CD8-positive, alpha-beta memory T cell (primary cell): ENCODE measurements at regions not wholly inside any gene's neighbourhood (a gene's known extent, or its start where the extent isn't known, plus 50 kb on each side); places are given as distances from the start of the nearest gene placed in this dataset.

Experiments used
- CTCF ChIA-PET: fragments of 350-600 bp; sonication (Branson Sonifier 250); formaldehyde crosslinking; loops from one replicate; lab custom pipeline; 2021; ENCODE audit warnings: antibody characterized with exemption; lab: Charles Lee
- POLR2A ChIA-PET: fragments of 350-600 bp; sonication (Branson Sonifier 250); formaldehyde crosslinking; loops from one replicate; lab custom pipeline; 2021; ENCODE audit warnings: antibody characterized with exemption; lab: Charles Lee
- DNase-seq, 5 donors: peaks; one replicate each; pipeline versions ENCODE4 v3.0.0 to v3.0.0-alpha.2; 2020 to 2022; ENCODE audit warnings: mixed read lengths in 1 of 5
- H3K27ac ChIP-seq: one replicate; pipeline ENCODE4 v1.7.0; 2013; ENCODE audit warnings: low read depth, mild to moderate bottlenecking, low read length, moderate library complexity
- H3K27me3 ChIP-seq: 2 replicates; pipeline ENCODE4 v1.7.0; 2013; ENCODE audit warnings: low read length, mild to moderate bottlenecking; ENCODE audit not compliant: insufficient read depth, poor library complexity, severe bottlenecking
- H3K36me3 ChIP-seq: 2 replicates; pipeline ENCODE4 v1.7.0; 2013; ENCODE audit warnings: mild to moderate bottlenecking, low read length, moderate library complexity; ENCODE audit not compliant: insufficient read depth
- H3K4me1 ChIP-seq: 2 replicates; pipeline ENCODE4 v1.7.0; 2013; ENCODE audit warnings: mild to moderate bottlenecking, low read length, moderate library complexity; ENCODE audit not compliant: insufficient read depth
- H3K4me3 ChIP-seq: 2 replicates; pipeline ENCODE4 v1.7.0; 2013; ENCODE audit warnings: mild to moderate bottlenecking, low read length
- H3K9me3 ChIP-seq: 2 replicates; pipeline ENCODE4 v1.7.0; 2013; ENCODE audit warnings: mild to moderate bottlenecking, low read length
- H3K27ac Mint-ChIP-seq, 8 donors: one replicate each; pipeline ENCODE4 v1.8.0; 2020 to 2021; ENCODE audit warnings: mixed read lengths in 8 of 8, mild to moderate bottlenecking in 6 of 8, inconsistent platforms in 3 of 8, moderate library complexity in 3 of 8
- H3K27me3 Mint-ChIP-seq, 2 donors: one replicate each; pipeline ENCODE4 v1.8.0; 2020 to 2021; ENCODE audit warnings: mixed read lengths in 2 of 2, mild to moderate bottlenecking in 1 of 2, moderate library complexity in 1 of 2
- H3K36me3 Mint-ChIP-seq, 3 donors: one replicate each; pipeline ENCODE4 v1.8.0; 2020 to 2021; ENCODE audit warnings: mixed read lengths in 3 of 3, inconsistent platforms in 1 of 3, mild to moderate bottlenecking in 1 of 3
- H3K4me1 Mint-ChIP-seq, 3 donors: one replicate each; pipeline ENCODE4 v1.8.0; 2020 to 2021; ENCODE audit warnings: mixed read lengths in 3 of 3, inconsistent platforms in 1 of 3, mild to moderate bottlenecking in 1 of 3
- H3K4me3 Mint-ChIP-seq, 7 donors: one replicate each; pipeline ENCODE4 v1.8.0; 2020 to 2021; ENCODE audit warnings: mixed read lengths in 7 of 7, mild to moderate bottlenecking in 6 of 7, moderate library complexity in 4 of 7, inconsistent platforms in 2 of 7
- H3K9me3 Mint-ChIP-seq, 5 donors: one replicate each; pipeline ENCODE4 v1.8.0; 2020 to 2022; ENCODE audit warnings: mixed read lengths in 5 of 5, mild to moderate bottlenecking in 3 of 5, moderate library complexity in 2 of 5, inconsistent platforms in 1 of 5

GRCh38 chr12:24143928-24144327 lies 194.5 kb upstream of the SOX5 start:
- no peaks in the 10 kb centered on the region for H3K27me3 ChIP-seq
- DNase-seq, result no peak
- H3K36me3 ChIP-seq, result no peaks in the 10 kb centered on the region
- H3K27ac ChIP-seq, result no peak overlapping the region
- POLR2A ChIA-PET, result no interaction called here
- H3K36me3 Mint-ChIP-seq, result no peaks in the 10 kb centered on the region
- H3K27ac Mint-ChIP-seq, result no peak overlapping the region
- no peaks in the 10 kb centered on the region for H3K4me1 Mint-ChIP-seq
- no peaks in the 10 kb centered on the region for H3K27me3 Mint-ChIP-seq
- no peaks in the 10 kb centered on the region for H3K4me1 ChIP-seq
- peaks cover 0 to 5% (median 0%) of the 10 kb centered on the region in 5 donors for H3K9me3 Mint-ChIP-seq
- H3K4me3 Mint-ChIP-seq, result no peak overlapping the region
- CTCF ChIA-PET, result no interaction called here
- no peaks in the 10 kb centered on the region for H3K9me3 ChIP-seq
- H3K4me3 ChIP-seq, result no peak overlapping the region

- DNase-seq, result no peak
- Histone ChIP-seq H3K9me3 (no peaks in the 10 kb centered on the region), H3K27ac (no peak overlapping the region), H3K4me3 (no peak overlapping the region), H3K36me3 (no peaks in the 10 kb centered on the region), H3K4me1 (no peaks in the 10 kb centered on the region), H3K27me3 (no peaks in the 10 kb centered on the region)
- Mint-ChIP-seq H3K4me3 (no peak overlapping the region), H3K27ac (no peak overlapping the region), H3K36me3 (no peaks in the 10 kb centered on the region), H3K4me1 (no peaks in the 10 kb centered on the region), H3K27me3 (no peaks in the 10 kb centered on the region), H3K9me3 (peaks cover 0 to 3% (median 0%) of the 10 kb centered on the region in 5 donors)
- ChIA-PET CTCF (no interaction called here), POLR2A (no interaction called here)
These were observed 189.6 kb upstream of the SOX5 start for GRCh38 chr12:24139035-24139434.

- Histone ChIP-seq H3K36me3 (no peaks in the 10 kb centered on the region), H3K27me3 (no peaks in the 10 kb centered on the region), H3K9me3 (no peaks in the 10 kb centered on the region), H3K27ac (no peak overlapping the region), H3K4me1 (no peaks in the 10 kb centered on the region), H3K4me3 (no peak overlapping the region)
- H3K27ac Mint-ChIP-seq, result no peak overlapping the region
- ChIA-PET CTCF (no interaction called here), POLR2A (no interaction called here)
- no peak for DNase-seq
- no peaks in the 10 kb centered on the region for H3K27me3 Mint-ChIP-seq
- no peaks in the 10 kb centered on the region for H3K4me1 Mint-ChIP-seq
- H3K9me3 Mint-ChIP-seq, result peaks cover 0 to 3% (median 0%) of the 10 kb centered on the region in 5 donors
- no peak overlapping the region for H3K4me3 Mint-ChIP-seq
- no peaks in the 10 kb centered on the region for H3K36me3 Mint-ChIP-seq
These were observed 188.6 kb upstream of the SOX5 start for GRCh38 chr12:24138041-24138440.

GRCh38 chr12:24135158-24135850 lies 185.8 kb upstream of the SOX5 start:
- DNase-seq, result no peak
- Mint-ChIP-seq H3K27me3 (no peaks in the 10 kb centered on the region), H3K4me1 (no peaks in the 10 kb centered on the region), H3K9me3 (peaks cover 0 to 3% (median 0%) of the 10 kb centered on the region in 5 donors), H3K4me3 (no peak overlapping the region), H3K27ac (no peak overlapping the region), H3K36me3 (no peaks in the 10 kb centered on the region)
- ChIA-PET POLR2A (no interaction called here), CTCF (no interaction called here)
- Histone ChIP-seq H3K36me3 (no peaks in the 10 kb centered on the region), H3K4me1 (no peaks in the 10 kb centered on the region), H3K27me3 (no peaks in the 10 kb centered on the region), H3K4me3 (no peak overlapping the region), H3K9me3 (no peaks in the 10 kb centered on the region), H3K27ac (no peak overlapping the region)

- no peaks in the 10 kb centered on the region for H3K27me3 Mint-ChIP-seq
- no peak overlapping the region for H3K27ac ChIP-seq
- H3K4me1 Mint-ChIP-seq, result no peaks in the 10 kb centered on the region
- no peaks in the 10 kb centered on the region for H3K36me3 Mint-ChIP-seq
- H3K9me3 Mint-ChIP-seq, result peaks cover 0 to 4% (median 0%) of the 10 kb centered on the region in 5 donors
- no peaks in the 10 kb centered on the region for H3K27me3 ChIP-seq
- POLR2A ChIA-PET, result no interaction called here
- CTCF ChIA-PET, result no interaction called here
- no peak overlapping the region for H3K27ac Mint-ChIP-seq
- H3K9me3 ChIP-seq, result no peaks in the 10 kb centered on the region
- H3K36me3 ChIP-seq, result no peaks in the 10 kb centered on the region
- no peaks in the 10 kb centered on the region for H3K4me1 ChIP-seq
- no peak for DNase-seq
- no peak overlapping the region for H3K4me3 ChIP-seq
- no peak overlapping the region for H3K4me3 Mint-ChIP-seq
These were observed 184.6 kb upstream of the SOX5 start for GRCh38 chr12:24134092-24134491.

- DNase-seq, result no peak
- H3K4me3 Mint-ChIP-seq, result no peak overlapping the region
- no peaks in the 10 kb centered on the region for H3K36me3 Mint-ChIP-seq
These were observed 183.9 kb upstream of the SOX5 start for GRCh38 chr12:24133384-24133783.

GRCh38 chr12:24127919-24128721 lies 178.7 kb upstream of the SOX5 start:
- H3K36me3 ChIP-seq, result no peaks in the 10 kb centered on the region
- no peak overlapping the region for H3K4me3 ChIP-seq
- peaks cover 0 to 10% (median 2%) of the 10 kb centered on the region in 5 donors for H3K9me3 Mint-ChIP-seq
- no peaks in the 10 kb centered on the region for H3K27me3 ChIP-seq
- ChIA-PET CTCF (no interaction called here), POLR2A (no interaction called here)
- no peaks in the 10 kb centered on the region for H3K4me1 ChIP-seq
- H3K27me3 Mint-ChIP-seq, result no peaks in the 10 kb centered on the region
- H3K27ac Mint-ChIP-seq, result no peak overlapping the region
- no peak overlapping the region for H3K4me3 Mint-ChIP-seq
- H3K27ac ChIP-seq, result no peak overlapping the region
- no peaks in the 10 kb centered on the region for H3K9me3 ChIP-seq
- H3K36me3 Mint-ChIP-seq, result no peaks in the 10 kb centered on the region
- DNase-seq, result no peak
- no peaks in the 10 kb centered on the region for H3K4me1 Mint-ChIP-seq

More at GRCh38 chr12:24133384-24133783, 183.9 kb upstream of the SOX5 start:
- no peaks in the 10 kb centered on the region for H3K27me3 Mint-ChIP-seq
- no peaks in the 10 kb centered on the region for H3K36me3 ChIP-seq
- no peaks in the 10 kb centered on the region for H3K9me3 ChIP-seq
- CTCF ChIA-PET, result no interaction called here
- no peak overlapping the region for H3K27ac Mint-ChIP-seq
- peaks cover 0 to 4% (median 0%) of the 10 kb centered on the region in 5 donors for H3K9me3 Mint-ChIP-seq
- H3K4me3 ChIP-seq, result no peak overlapping the region
- no peaks in the 10 kb centered on the region for H3K27me3 ChIP-seq
- H3K4me1 Mint-ChIP-seq, result no peaks in the 10 kb centered on the region
- POLR2A ChIA-PET, result no interaction called here
- no peaks in the 10 kb centered on the region for H3K4me1 ChIP-seq
- no peak overlapping the region for H3K27ac ChIP-seq

GRCh38 chr12:24125280-24125679 lies 175.8 kb upstream of the SOX5 start:
- Histone ChIP-seq H3K4me1 (no peaks in the 10 kb centered on the region), H3K27ac (no peak overlapping the region), H3K27me3 (no peaks in the 10 kb centered on the region), H3K36me3 (no peaks in the 10 kb centered on the region), H3K9me3 (no peaks in the 10 kb centered on the region), H3K4me3 (no peak overlapping the region)
- Mint-ChIP-seq H3K9me3 (peaks cover 0 to 13% (median 3%) of the 10 kb centered on the region in 5 donors), H3K4me1 (no peaks in the 10 kb centered on the region), H3K27me3 (no peaks in the 10 kb centered on the region), H3K36me3 (no peaks in the 10 kb centered on the region), H3K4me3 (no peak overlapping the region), H3K27ac (no peak overlapping the region)
- CTCF ChIA-PET, result no interaction called here
- POLR2A ChIA-PET, result no interaction called here
- DNase-seq, result no peak
